OCI-LY1 (cell line): ENCODE measurements at regions not wholly inside any gene's neighbourhood (a gene's known extent, or its start where the extent isn't known, plus 50 kb on each side); places are given as distances from the start of the nearest gene placed in this dataset.
"Not testable (repeated sequence)": the region's sequence is repeated elsewhere in the genome, so short reads cannot be mapped to it uniquely, and the experiment has no call there.

Experiments used
- CTCF ChIP-seq: fragments of 200-600 bp; sonication (generic), shearing (Covaris generic); IDR thresholded peaks from 2 replicates; pipeline ENCODE4 v1.5.1; 2017; ENCODE audit warnings: mild to moderate bottlenecking, antibody characterized with exemption, low read length, moderate library complexity, mixed read lengths
- EZH2 ChIP-seq: fragments of 200-600 bp; sonication (generic), shearing (Covaris generic); IDR thresholded peaks from 2 replicates; pipeline ENCODE4 v1.8.0; 2017; ENCODE audit warnings: borderline replicate concordance, mixed run types, mild to moderate bottlenecking, antibody characterized with exemption, low read length, moderate library complexity, mixed read lengths

GRCh38 chr15:32536057-32536493 is 57.2 kb upstream of the GOLGA8N start:
- not testable (repeated sequence) for TF ChIP-seq CTCF, EZH2
